ENCODE measurements at regions not wholly inside any gene's neighbourhood (a gene's known extent, or its start where the extent isn't known, plus 50 kb on each side); places are given as distances from the start of the nearest gene placed in this dataset.

DNA sequence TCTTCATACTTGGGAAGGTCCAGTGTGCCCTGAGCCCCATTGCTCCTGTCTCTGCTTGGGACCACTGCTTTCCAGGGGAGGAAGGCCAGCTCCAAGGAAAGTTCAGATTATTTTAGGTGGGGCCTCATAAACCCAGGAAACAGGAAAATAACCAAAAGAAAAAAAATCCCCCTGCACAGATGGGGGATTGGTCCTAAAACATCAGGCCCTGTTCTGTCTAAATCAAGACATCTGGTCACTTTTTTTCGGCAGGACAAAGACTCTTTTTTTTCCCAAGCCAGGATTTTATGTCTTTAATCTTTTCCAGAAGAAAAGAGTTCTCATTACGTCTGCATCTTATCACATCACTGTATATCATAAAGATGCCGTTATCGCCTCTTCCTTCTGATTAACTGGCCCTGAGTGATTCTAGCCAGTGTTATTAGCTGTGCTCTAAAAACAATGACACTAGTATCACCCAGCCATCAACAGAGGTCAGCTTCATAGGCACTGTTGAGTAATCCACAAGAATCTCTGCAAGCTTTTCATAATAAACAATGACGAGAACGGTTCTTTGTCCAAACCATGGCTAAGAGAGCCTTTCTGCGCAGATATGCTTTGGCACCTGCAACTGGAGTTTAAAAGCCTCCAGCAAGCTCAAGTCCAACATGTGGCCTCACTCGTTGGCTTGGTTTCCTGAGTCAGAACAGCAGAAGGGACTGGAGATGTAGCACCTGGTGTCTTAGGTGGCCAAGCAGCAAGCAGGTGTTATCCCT, 138.2 kb downstream of the VAPA start:
- no peak for TF ChIP-seq ZFX (IDR thresholded peaks at IDR 0.05)
- TF ChIP-seq, protein P1, sequence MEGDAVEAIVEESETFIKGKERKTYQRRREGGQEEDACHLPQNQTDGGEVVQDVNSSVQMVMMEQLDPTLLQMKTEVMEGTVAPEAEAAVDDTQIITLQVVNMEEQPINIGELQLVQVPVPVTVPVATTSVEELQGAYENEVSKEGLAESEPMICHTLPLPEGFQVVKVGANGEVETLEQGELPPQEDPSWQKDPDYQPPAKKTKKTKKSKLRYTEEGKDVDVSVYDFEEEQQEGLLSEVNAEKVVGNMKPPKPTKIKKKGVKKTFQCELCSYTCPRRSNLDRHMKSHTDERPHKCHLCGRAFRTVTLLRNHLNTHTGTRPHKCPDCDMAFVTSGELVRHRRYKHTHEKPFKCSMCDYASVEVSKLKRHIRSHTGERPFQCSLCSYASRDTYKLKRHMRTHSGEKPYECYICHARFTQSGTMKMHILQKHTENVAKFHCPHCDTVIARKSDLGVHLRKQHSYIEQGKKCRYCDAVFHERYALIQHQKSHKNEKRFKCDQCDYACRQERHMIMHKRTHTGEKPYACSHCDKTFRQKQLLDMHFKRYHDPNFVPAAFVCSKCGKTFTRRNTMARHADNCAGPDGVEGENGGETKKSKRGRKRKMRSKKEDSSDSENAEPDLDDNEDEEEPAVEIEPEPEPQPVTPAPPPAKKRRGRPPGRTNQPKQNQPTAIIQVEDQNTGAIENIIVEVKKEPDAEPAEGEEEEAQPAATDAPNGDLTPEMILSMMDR (conservative IDR thresholded peaks at IDR 0.05) = no peak
- H3K27ac ChIP-seq = no peak overlapping the region

DNA sequence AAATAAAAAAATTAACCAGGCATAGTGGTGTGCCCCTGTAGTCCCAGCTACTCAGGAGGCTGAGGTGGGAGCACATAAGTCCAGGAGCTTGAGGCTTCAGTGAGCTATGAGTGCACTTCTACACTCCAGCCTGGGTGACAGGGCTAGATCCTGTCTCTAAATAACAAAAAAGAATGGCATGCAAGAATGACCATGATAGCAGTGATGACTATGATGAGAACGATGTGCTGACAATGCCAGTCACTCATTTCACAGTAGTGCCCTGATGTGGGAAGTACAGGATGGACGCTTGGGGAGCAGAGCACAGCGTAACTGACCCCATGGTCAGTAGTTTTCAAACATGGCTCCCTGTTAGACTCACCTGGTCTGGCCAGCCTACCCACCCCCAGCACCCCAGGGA, 139.1 kb downstream of the VAPA start:
- no peak overlapping the region for H3K27ac ChIP-seq
- TF ChIP-seq, protein P1 (conservative IDR thresholded peaks at IDR 0.05) = no peak
- no peak for TF ChIP-seq ZFX (IDR thresholded peaks at IDR 0.05)

DNA sequence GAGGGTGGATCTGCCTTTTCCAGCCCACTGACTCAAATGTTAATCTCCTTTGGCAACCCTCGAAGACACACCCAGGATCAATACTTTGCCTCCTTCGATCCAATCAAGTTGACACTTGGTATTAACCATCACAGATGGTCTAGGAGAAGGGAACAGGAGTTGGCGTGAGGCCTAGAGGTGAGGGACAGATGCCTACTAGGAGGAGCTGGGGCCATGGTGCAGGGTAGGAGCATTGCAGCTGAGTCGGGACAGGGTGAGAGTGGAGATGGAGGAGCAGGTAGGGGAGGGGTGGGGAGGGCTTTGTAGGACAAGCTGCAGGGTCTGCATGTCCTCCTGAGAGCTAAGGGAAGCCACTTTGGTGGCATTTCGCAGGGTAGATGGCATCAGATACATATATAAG, 140.0 kb downstream of the VAPA start:
- TF ChIP-seq, protein P1 (conservative IDR thresholded peaks at IDR 0.05) = no peak
- no peak for TF ChIP-seq ZFX (IDR thresholded peaks at IDR 0.05)
- H3K27ac ChIP-seq = no peak overlapping the region

DNA sequence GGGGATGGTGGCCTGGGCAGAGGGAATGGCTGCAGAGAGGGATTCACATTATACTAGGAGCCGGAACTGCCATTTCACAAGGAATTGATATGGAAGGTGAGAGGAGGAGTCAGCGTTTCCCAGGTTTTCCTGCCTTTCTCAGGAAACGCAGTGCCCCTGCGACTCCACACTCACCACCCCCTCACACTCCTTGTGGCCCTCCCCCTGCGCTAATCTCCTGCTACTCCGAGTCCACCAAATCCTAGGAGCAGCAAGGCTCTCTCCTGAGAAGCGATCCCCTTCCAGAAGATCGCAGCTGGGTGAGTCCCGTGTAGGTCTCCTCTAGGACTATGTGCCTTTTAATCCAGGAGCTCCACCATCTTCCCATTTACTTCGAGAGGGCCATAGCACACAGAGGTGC, 140.6 kb downstream of the VAPA start:
- H3K27ac ChIP-seq = no peak overlapping the region
- TF ChIP-seq, protein P1 (conservative IDR thresholded peaks at IDR 0.05) = no peak
- no peak for TF ChIP-seq ZFX (IDR thresholded peaks at IDR 0.05)

DNA sequence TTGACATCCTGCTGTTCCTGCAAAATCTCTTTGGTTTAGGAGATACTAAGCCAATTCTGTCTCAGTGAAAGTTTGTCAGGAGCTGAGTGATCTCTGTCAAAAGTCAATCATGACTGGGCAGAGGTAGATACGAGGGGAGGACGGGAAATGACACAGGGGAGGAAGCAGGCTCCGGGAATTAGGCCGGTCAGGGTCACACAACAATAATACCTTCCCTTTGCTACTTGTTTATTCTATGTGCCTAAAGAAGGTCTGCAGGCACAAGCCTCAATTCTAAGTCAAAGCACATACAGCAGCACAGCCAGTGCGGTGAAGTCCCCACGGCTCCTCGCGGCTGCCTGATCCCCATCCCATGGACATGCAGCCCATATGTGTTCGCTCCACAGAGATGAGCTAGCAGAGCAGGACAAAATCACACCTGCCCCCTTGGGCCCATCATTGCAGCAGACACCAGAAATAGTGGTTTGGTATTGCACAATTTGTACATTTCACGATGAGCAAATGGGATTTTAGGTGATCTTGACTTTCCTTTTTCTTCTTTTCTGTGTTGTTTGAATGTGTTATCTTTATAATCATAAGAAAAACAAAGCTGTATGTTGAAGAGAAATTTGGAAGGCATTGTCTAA, 141.4 kb downstream of the VAPA start:
- TF ChIP-seq ZFX (IDR thresholded peaks at IDR 0.05) = no peak
- TF ChIP-seq, protein P1 (conservative IDR thresholded peaks at IDR 0.05) = no peak
- H3K27ac ChIP-seq = no peak overlapping the region

DNA sequence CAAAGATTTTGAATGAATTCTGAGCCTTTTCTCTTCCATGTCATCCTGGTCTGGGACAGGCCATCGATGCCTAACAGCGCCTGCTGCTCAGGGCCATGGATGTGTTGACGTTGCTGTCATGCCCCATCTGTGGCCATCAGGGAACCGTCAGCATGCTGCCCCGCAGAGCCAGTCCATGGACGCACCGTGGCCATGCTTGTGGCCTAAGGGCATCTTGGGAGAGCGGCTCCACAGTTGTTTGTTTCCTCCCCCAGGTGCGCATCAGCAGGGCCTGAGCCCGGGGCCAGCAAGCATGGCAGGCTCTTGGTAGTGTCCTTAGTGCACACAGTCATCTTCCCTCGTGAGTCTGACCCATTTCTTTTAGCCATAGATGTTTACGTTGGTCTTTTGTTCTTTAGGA, 142.7 kb downstream of the VAPA start:
- TF ChIP-seq ZFX (IDR thresholded peaks at IDR 0.05) = no peak
- TF ChIP-seq, protein P1 (conservative IDR thresholded peaks at IDR 0.05) = no peak
- no peak overlapping the region for H3K27ac ChIP-seq

DNA sequence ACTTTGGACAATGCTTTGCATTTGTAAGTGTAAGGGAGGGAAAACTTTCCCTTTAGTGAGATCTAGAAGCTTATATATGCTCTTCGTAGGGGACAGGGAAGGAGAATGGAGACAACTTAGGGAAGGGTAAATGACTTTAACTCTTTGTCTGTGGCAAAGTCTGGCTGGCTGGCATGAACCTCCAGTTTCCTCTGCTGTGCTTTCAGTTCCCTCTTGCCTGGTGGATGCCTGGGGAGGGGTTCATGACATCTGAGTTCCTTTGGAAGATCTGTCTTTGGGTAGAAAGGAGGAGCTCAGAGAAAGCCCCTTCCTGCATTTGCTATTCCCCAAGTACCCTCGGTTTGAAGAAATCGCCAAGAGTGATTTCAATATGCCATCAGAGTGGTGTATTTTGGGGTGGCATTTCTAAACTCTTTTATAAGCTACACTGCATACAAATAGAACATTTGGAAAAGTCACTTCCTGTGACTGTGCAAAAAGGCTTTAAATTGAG, 143.6 kb downstream of the VAPA start:
- TF ChIP-seq ZFX (IDR thresholded peaks at IDR 0.05) = no peak
- TF ChIP-seq, protein P1 (conservative IDR thresholded peaks at IDR 0.05) = no peak
- H3K27ac ChIP-seq = no peak overlapping the region
